Medulla oblongata (tissue), 1 donor: ENCODE measurements at regions not wholly inside any gene's neighbourhood (a gene's known extent, or its start where the extent isn't known, plus 50 kb on each side); places are given as distances from the start of the nearest gene placed in this dataset.
A peak's percentile ranks its signal among the peaks of the same experiment; 100 is the strongest.
"Not testable (repeated sequence)": the region's sequence is repeated elsewhere in the genome, so short reads cannot be mapped to it uniquely, and the experiment has no call there.

Experiments used
- DNase-seq: peaks from one replicate; pipeline ENCODE4 v3.0.0-alpha.2; 2015; ENCODE audit errors: extremely low spot score

DNA sequence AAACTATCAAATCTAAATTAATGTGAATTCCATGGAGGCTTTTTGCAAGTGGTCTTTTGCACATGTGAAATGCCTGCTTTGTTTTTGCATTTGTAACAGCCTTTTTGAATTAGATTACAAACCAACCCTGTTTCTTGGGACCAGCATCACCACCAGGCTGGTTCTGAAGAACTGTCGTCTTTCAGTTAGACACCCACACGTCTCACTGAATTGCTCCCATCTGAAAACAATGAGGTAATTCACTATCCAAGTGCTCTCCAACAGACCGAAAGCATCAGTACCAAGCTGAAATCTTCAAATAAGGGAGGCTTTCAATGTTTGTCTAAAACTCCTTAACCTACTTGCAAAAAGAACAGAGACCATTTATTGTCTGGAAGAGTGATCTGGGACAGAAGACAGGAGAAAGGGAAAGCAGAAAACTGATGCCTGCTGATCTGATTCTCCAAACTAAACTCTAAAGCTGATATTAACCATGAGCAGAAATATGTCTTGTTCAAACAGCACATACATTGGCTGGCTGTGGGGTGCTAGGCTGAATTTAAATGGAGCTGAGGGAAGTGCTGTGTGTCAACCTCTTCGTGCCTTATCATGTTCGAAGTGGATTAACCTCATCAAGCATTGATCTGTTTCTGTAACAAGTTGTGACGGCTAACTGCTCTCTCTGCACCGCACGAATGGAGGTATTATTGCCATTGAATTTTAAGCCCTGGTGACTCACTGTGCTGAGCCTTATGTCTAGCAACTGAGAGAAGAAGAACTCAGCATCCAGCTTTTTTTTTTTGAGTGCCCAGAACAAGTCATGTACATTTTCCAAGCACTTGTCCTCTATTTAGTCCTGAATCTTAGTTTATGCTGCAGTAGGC is 213.7 kb upstream of the P2RY1 start:
- DNase-seq, result peak; percentile 81

DNA sequence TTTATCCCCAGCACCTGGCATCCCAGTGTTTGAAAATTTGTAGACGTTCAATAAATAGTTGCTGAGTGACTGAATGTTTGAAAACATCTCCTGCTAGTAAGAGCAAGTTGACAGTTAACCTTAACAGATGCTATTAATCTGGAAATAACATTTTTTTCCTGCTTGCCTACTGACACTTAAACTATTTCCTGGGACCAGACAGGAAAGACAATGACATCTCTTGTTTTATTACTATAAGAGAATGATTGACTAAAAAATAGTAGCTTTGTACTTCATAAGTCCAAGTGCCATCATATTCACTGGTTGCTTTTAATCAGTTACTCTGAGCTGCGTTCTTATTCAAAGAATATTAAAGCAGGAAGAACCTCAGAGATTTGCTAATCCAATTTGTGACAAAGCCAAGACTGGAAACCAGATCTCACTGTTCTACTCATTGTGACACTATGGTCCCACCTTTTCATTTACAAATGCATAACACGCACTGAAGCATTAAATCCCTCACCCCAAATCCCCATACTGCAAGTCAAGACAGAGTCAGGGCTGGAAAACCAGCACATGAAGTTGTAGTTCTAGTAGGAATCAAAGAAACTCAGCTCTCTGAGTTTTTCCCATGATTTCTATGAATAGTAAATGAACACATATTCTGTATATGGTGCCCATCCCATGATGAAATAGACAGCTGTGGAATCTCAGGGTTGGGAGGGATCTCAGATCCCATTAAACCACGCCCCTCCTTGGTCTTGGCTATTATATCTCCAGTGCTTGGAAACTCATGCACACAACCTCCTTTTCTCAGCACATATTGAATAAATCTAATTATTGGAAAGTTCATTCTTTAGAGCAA is 212.7 kb upstream of the P2RY1 start:
- DNase-seq, result no peak

DNA sequence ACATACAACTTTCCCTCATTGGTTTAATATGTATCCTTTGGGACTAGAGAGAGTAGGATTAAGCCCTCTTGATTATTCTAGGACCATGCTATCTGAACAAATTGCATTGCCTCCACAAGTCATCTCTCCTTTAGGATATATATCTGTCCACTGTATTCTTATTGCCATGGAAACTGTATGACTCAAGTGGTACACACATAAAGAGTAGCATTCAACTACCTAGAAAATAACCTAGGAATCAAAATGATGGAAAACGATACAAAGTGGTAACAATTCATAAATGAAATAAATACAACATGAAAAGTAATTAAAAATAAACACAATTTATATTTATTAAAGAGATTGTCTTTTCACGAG is 212.1 kb upstream of the P2RY1 start:
- no peak for DNase-seq

DNA sequence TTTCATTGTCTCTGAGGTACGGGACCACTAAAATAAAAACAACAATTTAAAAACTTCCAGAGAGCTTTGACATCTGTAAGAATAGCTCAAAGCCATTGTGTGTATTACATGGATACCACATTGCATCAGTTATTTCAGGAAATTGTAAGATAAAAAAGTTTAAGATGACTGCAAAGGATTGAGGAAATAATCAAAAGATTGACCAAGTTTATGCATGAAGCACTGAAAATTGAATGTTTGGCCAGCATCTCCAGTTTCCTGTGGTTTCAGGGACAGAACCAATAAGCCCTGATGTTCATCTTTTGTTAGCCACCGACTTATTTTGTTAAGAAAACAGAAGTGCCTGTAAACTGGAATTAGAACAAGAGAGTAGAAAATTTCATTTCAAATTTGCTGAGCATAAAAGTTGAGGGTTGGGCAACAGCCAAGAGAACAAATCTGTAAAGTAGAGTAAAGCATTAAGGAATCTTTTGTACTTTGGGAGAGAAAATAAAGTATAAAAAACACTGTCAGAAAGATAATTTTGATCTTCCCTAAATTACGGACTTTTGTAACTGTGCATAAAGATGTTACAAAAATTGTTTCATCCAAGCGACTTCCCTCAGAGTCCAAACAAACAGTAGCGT is 211.5 kb upstream of the P2RY1 start:
- peak; percentile 32 for DNase-seq

DNA sequence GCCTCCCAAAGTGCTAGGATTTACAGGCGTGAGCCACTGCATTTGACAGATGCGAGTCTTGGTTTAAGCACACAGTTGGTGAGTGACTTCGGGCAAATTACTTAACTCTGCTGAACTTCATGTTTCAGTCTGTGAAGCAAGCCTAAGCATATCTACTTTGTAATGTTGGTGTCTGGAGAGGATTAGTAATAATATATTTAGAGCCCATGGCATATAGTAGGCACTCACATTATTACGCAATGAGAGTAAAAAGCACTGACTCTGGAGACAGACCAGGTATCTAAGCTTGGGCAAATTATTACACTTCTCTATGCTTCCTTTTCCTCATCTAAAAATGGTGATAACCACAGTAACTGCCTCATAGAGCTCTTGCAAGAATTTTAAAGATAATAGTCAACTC is 208.7 kb upstream of the P2RY1 start:
- no peak for DNase-seq

DNA sequence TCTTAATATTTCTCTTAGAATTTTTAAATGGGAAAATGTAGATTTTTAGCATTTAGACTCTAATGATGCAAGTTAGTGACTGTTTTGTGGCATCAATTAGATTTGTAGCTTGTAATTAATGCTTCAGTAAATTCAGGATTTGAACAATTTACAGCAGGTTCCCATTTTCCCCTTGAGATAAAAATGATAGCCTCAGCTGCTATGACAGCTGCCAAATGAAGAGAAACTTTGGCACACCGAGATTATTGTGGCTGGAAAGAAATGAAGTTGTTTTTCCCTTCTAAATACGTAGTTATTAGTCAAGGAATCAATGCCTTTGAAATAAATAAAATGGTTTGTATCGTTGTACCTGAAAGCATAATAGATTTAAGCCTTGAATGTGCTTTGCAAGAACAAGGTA is 206.4 kb upstream of the P2RY1 start:
- no peak for DNase-seq

DNA sequence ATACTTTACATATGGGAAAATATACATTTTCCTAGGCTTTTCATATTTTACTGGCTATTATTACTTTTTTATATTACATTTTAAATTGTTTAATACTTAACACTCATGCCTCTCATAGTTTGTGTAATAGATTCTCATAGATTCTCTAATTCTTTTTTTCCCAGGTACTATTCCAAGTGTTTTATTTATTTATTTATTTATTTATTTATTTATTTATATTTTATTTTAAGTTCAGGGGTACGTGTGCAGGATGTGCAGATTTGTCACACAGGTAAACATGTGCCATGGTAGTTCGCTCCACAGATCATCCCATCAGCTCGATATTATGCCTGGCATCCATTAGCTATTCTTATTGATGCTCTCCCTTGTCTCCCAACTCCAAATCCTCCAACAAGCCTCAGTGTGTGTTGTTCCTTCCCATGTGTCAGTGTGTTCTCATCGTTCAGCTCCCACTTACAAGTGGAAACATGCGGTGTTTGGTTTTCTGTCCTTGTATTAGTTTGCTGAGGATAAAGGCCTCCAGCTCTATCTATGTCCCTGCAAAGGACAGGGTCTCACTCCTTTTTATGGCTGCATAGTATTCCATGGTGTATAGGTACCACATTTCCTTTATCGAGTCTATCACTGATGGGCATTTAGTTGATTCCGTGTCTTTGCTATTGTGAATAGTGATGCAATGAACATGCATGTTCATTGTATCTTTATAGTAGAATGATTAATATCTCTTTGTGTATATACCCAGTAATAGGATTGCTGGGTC is 205.4 kb upstream of the P2RY1 start:
- no peak for DNase-seq

DNA sequence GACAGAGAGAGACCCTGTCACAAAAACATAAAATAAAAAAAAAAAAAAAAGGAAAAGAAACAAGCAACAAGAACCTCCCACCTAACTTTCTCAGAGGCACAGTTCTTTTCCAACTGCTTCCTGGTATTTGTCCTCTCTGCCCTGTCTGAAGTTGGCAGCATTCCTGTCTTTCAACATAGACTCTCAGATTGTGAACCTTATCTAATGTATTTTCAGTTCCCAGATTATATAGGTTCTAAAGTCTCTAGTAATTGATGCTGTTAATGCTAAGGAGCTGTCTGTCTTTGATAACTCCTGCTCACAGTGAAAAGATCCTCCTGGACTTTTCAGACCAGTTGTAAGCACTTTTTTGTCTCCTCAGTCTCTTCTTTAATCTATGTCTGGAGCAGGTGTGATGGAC is 199.5 kb upstream of the P2RY1 start:
- DNase-seq, result no peak

DNA sequence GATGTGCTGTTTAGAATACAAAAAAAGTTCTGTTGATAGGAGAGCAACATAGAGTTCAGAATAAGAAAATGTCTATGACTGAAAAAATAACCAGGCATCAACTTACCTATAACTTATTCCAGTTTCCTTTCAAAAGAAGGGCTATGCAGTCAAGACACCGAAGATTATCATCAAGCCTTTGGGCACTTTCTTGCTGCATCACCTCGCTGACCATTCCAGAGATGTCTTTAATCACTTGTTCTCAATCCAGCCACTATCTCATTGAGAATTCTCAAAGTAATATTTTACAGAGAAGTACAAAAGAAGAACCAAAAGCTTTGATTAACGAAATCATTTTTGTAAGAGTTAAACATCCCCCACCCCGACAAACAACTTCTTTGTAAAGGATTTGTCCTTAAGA is 198.3 kb upstream of the P2RY1 start:
- no peak for DNase-seq

DNA sequence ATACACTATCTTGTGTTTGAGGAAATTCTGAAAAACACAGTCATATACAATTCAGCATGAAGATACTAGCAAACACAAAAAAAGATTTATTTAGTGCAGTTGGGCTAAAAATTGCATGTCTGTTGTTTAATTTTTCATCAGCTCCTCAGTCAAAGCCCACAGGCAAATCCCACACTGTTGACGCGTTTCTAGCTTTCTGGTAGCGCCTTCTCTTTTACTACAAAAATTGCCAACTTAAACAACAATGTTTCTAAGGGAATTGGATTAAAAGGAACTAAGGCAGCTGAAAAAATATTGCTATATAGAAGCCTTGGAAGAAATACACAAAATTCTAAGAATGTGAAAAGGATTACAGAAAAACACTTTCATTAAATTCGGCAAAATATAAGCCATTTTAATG is 196.7 kb upstream of the P2RY1 start:
- no peak for DNase-seq

DNA sequence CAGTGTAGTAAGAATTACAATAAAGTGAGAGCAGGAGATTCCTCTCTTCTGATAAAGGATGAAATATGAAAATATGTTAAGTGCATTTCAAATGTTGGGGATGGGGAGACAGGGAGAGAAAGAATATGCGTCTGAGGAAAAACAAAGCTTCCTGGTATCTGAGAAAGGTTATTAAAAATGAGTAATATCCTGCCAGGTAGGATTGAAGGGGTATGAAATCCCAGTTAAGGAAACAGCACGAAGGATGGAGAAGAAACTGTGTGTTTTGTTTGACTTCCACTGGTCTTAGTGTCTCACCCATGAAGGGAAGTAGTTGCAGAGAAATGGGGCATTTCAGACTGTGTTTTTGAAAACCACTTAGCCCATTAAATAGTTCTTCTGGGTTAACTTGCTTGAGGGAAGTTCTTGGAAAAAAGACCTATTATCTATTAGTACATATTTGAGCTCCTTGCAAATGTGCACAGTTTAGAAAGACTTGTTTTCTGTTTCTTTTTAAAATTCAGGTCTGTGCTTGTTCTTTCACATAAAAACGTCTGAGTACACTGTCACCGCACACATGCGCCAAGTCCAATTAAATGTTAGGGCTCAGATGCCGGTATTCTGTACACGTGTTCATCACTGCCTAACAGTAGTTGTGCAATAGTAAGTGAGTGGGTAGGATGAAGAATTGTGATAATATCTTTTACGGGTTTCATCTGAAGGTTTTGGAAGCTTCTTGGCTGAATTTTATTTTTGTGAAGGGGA is 196.1 kb upstream of the P2RY1 start:
- peak; percentile 65 for DNase-seq

DNA sequence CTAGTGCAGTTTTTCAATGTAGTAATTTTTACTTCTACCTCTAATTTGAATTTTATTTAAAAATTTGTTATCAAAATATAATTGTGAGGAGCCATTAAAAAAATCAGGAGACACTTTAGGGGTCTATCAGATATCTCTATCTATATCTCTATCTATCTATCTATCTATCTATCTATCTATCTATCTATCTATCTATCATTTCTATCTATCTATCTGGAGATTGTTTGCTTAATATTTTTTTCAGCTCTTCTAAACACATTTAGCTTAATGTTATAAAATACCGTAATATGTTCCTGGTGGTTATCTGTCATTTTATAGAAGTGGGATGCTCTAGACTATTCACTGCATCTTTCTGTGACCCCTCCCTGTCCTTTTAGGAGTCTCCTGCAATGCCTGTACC is 193.7 kb upstream of the P2RY1 start:
- no peak for DNase-seq

DNA sequence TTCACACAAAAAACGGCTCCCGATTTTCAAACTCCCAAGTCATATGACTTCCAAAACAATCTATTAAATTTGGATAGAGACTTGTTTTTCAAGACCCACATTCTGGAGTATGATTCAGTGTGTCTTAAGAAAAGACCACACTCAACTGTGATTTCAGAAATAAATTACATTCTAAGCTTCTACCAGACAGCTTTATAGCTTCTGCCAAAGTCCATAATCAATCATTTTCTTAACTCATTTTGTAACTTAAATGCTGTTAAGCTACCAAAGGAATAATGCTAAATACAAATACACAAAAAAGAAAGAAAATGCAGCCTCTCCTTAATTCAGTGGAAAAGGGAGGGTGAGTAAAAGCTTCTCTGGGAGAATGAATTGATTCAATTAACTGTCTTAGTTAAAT is 192.3 kb upstream of the P2RY1 start:
- DNase-seq, result no peak

DNA sequence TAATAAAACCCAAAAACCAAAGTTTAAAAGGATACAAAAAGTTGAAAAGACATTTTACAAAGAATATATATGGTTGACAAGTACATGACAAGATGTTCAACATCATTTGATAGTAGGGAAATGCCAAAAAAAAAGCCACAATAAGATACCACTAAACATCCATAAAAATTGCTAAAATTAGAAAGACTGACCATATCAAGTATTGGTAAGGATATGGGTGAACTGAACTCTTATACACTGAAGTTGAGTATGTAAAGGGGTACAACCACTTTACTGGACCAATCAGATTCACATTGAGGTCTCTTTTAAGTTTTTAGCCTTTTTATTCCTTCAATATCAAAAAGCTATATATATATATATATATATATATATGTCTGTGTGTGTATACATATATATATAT is 190.5 kb upstream of the P2RY1 start:
- no peak for DNase-seq

DNA sequence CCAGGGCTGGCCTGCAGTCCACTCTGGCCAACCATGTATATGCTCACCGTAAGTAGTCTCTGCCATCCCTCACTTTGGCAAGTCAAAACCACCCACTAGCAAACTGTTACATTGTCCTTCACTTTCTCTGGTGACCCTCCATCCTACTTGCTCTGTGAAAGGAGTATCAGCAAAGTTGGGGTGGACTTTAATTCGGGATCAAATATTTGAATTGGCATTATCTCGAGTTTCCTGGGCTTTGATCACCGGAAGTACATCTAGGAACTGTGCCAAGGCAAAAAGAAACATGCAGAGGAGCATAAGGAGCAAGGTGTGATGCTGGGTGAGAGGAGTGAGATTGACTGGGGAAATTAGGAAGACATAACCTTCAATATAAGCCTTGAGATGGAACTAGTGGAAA is 188.9 kb upstream of the P2RY1 start:
- DNase-seq, result no peak

DNA sequence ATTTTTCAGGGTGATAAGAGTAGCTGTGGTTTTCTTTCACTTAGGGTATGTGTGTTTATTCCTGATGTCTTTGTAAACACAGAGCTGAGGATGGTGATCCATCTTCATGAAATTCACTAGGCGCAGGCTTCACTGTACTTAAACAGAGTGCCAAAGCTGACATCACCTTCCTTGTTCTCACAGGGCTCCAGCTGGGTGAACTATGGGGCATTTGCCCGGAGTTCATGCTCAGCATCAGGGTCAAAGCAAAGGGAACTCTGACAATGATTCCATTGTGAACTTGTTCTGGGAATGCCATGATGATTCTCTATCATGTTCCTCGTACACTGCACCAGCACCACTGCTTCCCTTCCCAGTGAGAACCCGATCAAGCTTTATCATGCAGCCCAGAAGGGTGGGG is 184.8 kb upstream of the P2RY1 start:
- peak; percentile 94 for DNase-seq

DNA sequence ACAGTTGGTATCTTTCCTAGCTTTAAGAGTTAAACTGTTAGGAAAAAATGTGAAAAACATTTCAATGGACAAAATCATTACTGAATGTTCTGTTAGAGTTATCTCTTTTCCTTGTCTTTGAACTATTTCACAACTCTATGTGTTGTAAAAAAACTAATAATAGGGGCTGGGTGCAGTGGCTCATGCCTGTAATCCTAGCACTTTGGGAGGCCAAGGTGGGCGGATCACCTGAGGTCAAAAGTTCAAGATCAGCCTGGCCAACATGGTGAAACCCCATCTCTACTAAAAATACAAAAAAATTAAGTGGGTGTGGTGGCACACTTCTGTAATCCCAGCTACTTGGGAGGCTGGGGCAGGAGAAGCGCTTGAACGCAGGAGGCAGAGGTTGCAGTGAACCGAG is 184.0 kb upstream of the P2RY1 start:
- not testable (repeated sequence) for DNase-seq

DNA sequence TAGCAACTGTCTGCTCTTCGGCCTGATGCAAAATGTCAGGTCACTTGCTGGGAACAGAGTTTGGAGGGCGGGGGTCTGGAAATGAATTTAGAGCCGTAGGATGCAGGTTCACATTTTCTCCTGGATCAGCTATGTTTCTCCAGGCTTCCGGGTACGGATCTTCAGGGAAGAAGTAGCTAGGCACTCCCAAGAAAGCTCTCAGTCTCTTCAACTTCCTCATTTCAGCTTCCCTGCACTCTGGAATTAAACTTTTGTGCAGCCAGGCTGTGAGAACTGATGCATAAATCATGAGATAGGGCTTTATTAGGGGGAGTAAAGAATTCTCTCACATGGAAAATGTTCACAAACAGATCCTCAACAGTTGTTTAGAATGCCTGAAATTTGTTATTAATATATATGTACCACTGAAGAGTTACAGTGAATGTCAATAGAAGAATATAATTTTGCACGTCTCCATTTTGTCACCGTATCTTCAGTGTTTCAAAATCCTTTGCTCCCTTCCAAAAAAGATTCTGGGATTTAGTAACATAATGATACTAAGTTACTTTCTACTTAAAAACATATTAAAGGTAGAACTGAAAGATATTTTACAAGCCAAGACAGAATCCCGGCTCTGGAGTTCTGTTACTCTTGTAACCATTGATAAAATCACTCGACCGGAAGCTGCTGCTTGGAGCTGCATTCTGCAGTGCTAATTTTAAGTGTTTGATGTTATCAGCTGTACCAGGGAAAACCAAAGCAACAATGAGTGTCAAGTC is 178.5 kb upstream of the P2RY1 start:
- peak; percentile 62 for DNase-seq

DNA sequence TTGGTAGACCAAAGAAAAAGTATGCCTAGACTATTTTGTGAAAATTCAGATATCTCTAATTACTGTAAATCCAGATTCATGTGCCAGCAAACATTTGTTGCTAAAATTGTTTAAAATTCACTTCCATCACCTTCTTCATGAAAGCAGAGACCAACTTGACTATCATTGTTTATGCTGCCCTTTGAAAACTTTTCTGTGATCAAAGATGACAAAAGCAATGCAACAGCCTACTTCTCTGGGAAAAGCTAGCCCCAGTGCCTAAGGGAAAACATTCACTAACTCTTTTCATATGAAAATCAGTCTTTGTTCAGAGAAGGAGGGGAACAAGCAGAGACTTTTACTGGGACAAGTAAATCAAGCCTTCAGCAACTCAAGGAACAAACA is 178.0 kb upstream of the P2RY1 start:
- peak; percentile 65 for DNase-seq

DNA sequence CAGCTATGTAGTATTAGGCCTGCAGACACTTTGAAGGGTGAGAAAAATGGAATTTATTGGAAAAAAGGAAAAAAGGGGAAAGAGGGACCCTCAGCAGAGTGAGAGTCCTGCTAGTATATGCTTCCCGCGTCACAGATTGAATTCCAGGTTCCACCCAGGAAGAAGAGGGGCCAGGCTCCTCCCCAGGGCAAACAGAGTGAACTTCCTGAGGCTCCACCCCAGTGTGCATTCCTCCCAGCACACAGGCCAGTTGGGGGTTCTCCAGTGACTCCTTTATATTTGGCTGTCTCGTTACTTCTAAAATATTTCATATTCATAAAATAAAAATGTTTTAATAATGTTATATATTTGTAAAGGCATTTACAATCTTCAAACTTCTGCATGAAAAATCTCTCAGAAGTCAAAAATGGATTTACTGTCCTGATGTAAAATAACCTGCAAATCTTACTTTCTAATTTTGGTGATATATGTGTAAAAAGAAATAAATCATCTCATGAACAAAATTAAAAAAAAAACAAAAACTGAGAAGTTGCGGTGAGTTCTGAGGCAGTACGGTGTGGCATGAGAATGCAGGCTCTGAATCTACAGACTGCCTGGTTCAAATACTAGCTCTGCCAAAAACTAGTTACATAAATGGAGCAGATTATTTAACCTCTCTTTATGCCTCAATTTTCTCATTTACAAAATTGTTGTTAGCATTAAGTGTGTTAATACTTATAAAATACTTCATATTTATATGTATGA is 175.8 kb upstream of the P2RY1 start:
- no peak for DNase-seq
